Liver (tissue), 2 donors: ENCODE measurements at regions not wholly inside any gene's neighbourhood (a gene's known extent, or its start where the extent isn't known, plus 50 kb on each side); places are given as distances from the start of the nearest gene placed in this dataset.

Source experiments
- GABPA ChIP-seq, 2 donors: IDR thresholded peaks in 1 of 2; conservative IDR thresholded peaks in 1 of 2; 2 replicates each; pipeline ENCODE4 v1.6.1; 2016; ENCODE audit warnings: antibody characterized with exemption in 2 of 2, mild to moderate bottlenecking in 1 of 2, moderate library complexity in 1 of 2
- JUND ChIP-seq, 2 donors: IDR thresholded peaks; 2 replicates each; pipeline ENCODE4 v1.6.1; 2016; ENCODE audit warnings: antibody characterized with exemption in 2 of 2
- SP1 ChIP-seq: IDR thresholded peaks from 2 replicates; pipeline ENCODE4 v1.6.1; 2018; ENCODE audit warnings: antibody characterized with exemption, mild to moderate bottlenecking
- TAF1 ChIP-seq: conservative IDR thresholded peaks from 2 replicates; pipeline ENCODE4 v1.6.1; 2016; ENCODE audit warnings: antibody characterized with exemption, mild to moderate bottlenecking
- donor health status: healthy.

DNA sequence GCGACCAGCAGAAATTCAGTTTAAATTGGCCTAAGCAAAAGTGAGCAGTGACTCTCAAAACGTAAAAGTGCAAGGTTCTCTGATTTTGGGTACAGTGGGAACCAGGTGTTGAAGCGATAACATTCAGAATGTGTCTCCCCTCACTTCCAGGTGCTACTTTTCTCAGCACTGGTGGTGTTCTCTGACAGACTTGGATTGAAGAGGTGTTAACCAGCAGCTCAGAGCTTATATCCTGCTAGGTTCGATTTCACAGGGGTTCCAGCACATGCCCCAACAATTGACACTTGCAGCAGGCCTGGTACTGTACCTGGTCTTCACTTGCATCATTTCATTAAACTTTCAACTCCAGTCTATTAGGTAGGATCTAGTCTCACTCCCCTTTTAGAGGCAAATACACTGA is 680.2 kb downstream of the VRK1 start:
- TF ChIP-seq SP1 (no peak), GABPA (IDR thresholded peaks at IDR 0.05 in 1 of 2, conservative IDR thresholded peaks at IDR 0.05 in 1 of 2) (no peak), TAF1 (no peak), JUND (IDR thresholded peaks at IDR 0.05) (no peak)
